Suppressor macrophage treated with lipopolysaccharide for 1 hour (primary cell): ENCODE measurements at regions not wholly inside any gene's neighbourhood (a gene's known extent, or its start where the extent isn't known, plus 50 kb on each side); places are given as distances from the start of the nearest gene placed in this dataset.
"Not testable (repeated sequence)": the region's sequence is repeated elsewhere in the genome, so short reads cannot be mapped to it uniquely, and the experiment has no call there.

ENCODE experiments used
- DNase-seq, 3 donors: peaks; one replicate each; pipeline ENCODE4 v3.0.0-alpha.2; 2020 to 2022

DNA sequence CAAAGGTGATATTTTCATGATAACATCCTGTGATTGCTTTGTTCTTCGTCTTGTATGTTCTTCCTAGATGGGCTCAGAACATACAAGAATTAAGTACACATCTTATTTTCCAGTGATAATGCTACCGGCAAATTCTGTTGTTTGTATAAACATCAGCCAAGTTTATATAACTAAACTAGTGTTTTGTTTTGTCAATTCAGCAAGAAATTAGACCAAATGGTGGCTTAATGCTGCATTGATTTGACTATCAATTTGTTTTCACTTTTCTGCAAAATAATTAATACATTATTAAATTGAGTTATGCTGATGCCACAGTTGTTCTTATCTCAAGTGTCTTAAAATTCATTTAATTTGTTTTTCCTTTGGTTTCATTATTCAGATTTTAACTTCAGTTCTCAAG, 177.7 kb downstream of the OR4F29 start:
- not testable (repeated sequence) for DNase-seq

- DNase-seq: peak; percentile 58 to 83 (median 66)
Measured at GRCh38 chr1:267815-268214, 183.7 kb downstream of the OR4F29 start.
